Transverse colon (tissue), 3 donors: ENCODE measurements at regions not wholly inside any gene's neighbourhood (a gene's known extent, or its start where the extent isn't known, plus 50 kb on each side); places are given as distances from the start of the nearest gene placed in this dataset.

Experiments
- CTCF ChIP-seq, 5 experiments: fragments of 200-600 bp in 3 of 5; fragments of 450-650 bp in 2 of 5; sonication (generic) in 3 of 5; IDR thresholded peaks; 1 replicate in 2 of 5; 2 replicates in 3 of 5; pipeline ENCODE4 v1.5.1; 2016 to 2017; ENCODE audit warnings: antibody characterized with exemption in 5 of 5, inconsistent platforms in 3 of 5, mild to moderate bottlenecking in 2 of 5, moderate library complexity in 1 of 5
- EP300 ChIP-seq: sonication (generic); formaldehyde crosslinking; IDR thresholded peaks from one replicate; pipeline ENCODE4 v1.6.1; 2017; ENCODE audit warnings: antibody characterized with exemption, low read depth
- POLR2A ChIP-seq: fragments of 450-650 bp; IDR thresholded peaks from one replicate; pipeline ENCODE4 v1.6.1; 2016; ENCODE audit warnings: antibody characterized with exemption, mild to moderate bottlenecking, moderate library complexity

GRCh38 chr6:8243475-8243874, 141.1 kb upstream of the EEF1E1 start:
- no peak for TF ChIP-seq CTCF (IDR thresholded peaks at IDR 0.05)
- TF ChIP-seq EP300, result no peak
- TF ChIP-seq POLR2A, result no peak
